C4-2B (cell line): ENCODE measurements at regions not wholly inside any gene's neighbourhood (a gene's known extent, or its start where the extent isn't known, plus 50 kb on each side); places are given as distances from the start of the nearest gene placed in this dataset.

Experiments used
- H3K27ac ChIP-seq: fragments of 450-650 bp; 2 replicates; pipeline ENCODE4 v1.5.1; 2017
- CTCF ChIP-seq: fragments of 450-650 bp; conservative IDR thresholded peaks from 2 replicates; pipeline ENCODE4 v1.5.1; 2017; ENCODE audit warnings: mild to moderate bottlenecking
- ZFX ChIP-seq: fragments of 450-650 bp; IDR thresholded peaks from 2 replicates; pipeline ENCODE4 v1.6.1; 2017

GRCh38 chr3:194536871-194537637 lies 50.3 kb upstream of the ATP13A3 start:
- peak overlapping the region; percentile 49 for H3K27ac ChIP-seq
- TF ChIP-seq ZFX: no peak
- TF ChIP-seq CTCF: no peak
